Psoas muscle (tissue), 7 donors: ENCODE measurements at regions not wholly inside any gene's neighbourhood (a gene's known extent, or its start where the extent isn't known, plus 50 kb on each side); places are given as distances from the start of the nearest gene placed in this dataset.
A peak's percentile ranks its signal among the peaks of the same experiment; 100 is the strongest.

Experiments
- ATAC-seq, 4 donors: fragments of 200-7000 bp; cut with Tn5 transposase; one replicate each; pipeline ENCODE4 v1.9.1; 2020; ENCODE audit warnings: moderate library complexity in 3 of 4, mild to moderate bottlenecking in 2 of 4
- DNase-seq, 2 donors: peaks; one replicate each; pipeline ENCODE4 v3.0.0-alpha.2; 2020
- H3K27ac ChIP-seq: fragments of 200-600 bp; one replicate; pipeline ENCODE4 v1.8.0; 2022
- H3K27me3 ChIP-seq, 3 donors: fragments of 200-600 bp in 1 of 3; one replicate each; pipeline versions ENCODE4 v1.6.1 to v1.8.0; 2013 to 2022; ENCODE audit warnings: low read length in 2 of 3, mild to moderate bottlenecking in 2 of 3, moderate library complexity in 1 of 3; ENCODE audit not compliant: insufficient read depth in 3 of 3
- H3K36me3 ChIP-seq, 2 donors: fragments of 200-600 bp in 1 of 2; one replicate each; pipeline versions ENCODE4 v1.6.1 to v1.8.0; 2013 to 2022; ENCODE audit warnings: low read depth in 1 of 2, mild to moderate bottlenecking in 1 of 2, moderate library complexity in 1 of 2; ENCODE audit not compliant: insufficient read depth in 1 of 2
- H3K4me1 ChIP-seq: fragments of 200-600 bp; one replicate; pipeline ENCODE4 v1.8.0; 2022
- H3K4me3 ChIP-seq: fragments of 200-600 bp; one replicate; pipeline ENCODE4 v1.8.0; 2022; ENCODE audit warnings: mild to moderate bottlenecking
- H3K9me3 ChIP-seq: fragments of 200-600 bp; one replicate; pipeline ENCODE4 v1.8.0; 2022
- CTCF ChIP-seq: fragments of 200-600 bp; IDR thresholded peaks from one replicate; pipeline ENCODE4 v1.8.0; 2022; ENCODE audit warnings: antibody characterized with exemption
- WGBS, 3 donors: extraction: QIAGEN DNeasy Blood & Tissue Kit; methylation state at CpG; one replicate each; pipeline versions ENCODE4 v1.1.6 to v1.1.7; 2013; 5-methylcytosine and 5-hydroxymethylcytosine counted together
- intact Hi-C, 2 donors: fragments of 100-400 bp; cut with DNase I; formaldehyde crosslinking; loops; one replicate each; pipeline versions ENCODE4 v1.11.0 to v1.14.2; 2022
- donor health status: healthy with polysubstance abuse.
- donor health status: DM: no; HTN: no; CAD: no; lungs with moderate emphysema.
- donor health status: Bipolar disorder and iron deficiency.
- donor health status: healthy.
- donor health status: DM: yes; HTN: yes; CAD: no.
- donor health status: DM: no; HTN: no; CAD: no.
- donor health status: DM: yes; HTN: yes; CAD: no.

DNA sequence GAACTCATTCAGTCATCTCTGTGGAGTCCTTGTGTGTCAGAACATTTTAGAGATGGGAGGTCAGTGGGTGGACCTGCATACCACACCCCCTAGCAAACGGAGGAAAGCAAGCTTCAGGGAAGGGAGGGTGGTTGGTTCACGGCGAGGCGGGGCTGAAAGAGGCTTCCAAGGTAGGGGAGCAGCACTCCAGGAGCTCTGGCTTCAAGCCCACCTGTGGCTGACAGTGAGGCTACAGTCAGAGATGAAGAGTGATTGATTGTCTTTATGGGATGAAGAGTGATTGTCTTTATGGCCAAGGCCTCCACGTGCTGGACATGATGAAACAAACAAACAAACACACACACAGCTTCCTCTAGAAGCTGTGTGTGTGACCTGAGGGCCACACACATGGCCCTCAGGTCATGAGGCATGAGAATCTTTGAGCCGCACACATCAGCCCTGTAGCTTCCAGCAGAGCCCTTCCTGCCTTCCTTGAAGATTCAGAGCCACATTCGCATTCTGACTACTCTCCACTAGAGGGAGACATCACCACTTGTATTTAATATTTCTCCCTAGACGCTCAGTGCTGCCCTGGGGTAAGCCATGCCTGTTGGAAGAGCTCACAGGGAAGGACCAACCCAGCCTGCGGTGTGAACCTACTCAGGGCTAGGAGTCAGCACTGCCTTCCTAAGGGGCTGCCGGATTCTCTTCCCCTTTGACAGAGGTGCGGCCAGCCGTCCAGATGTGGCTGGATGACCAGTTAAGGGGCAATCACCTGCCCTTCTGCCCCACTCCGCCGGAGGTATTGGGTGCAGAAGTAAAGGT is 54.4 kb upstream of the KCNA1 start:
- WGBS, 3 donors = 46 to 52% (median 47%) methylated on average over 13 to 14 of the region's 14 CpGs
- peak; percentile 83 for TF ChIP-seq CTCF
- ATAC-seq = peak; percentile 81 to 82 (median 81)
- Histone ChIP-seq H3K36me3 (no peaks in the 10 kb centered on the region), H3K27ac (no peak overlapping the region), H3K4me3 (no peak overlapping the region), H3K9me3 (no peaks in the 10 kb centered on the region), H3K4me1 (peaks cover 10% of the 10 kb centered on the region), H3K27me3 (no peaks in the 10 kb centered on the region)
- intact Hi-C loops = loop anchor here in 1 of 2 donors (10.0 kb wide), 1 partner anchor 589 kb away; no protein-coding TSS in a partner anchor
- peak in 1 of 2 donors; percentile 23 for DNase-seq

GRCh38 chr12:4856596-4856995 is 53.1 kb upstream of the KCNA1 start:
- no peaks in the 10 kb centered on the region for H3K36me3 ChIP-seq
- no peak overlapping the region for H3K4me3 ChIP-seq
- no peak for ATAC-seq
- no peak for DNase-seq
- WGBS, 3 donors = 75 to 85% (median 80%) methylated on average over 5 of the region's 5 CpGs
- intact Hi-C loops = loop anchor here (1.0 to 10.0 kb wide), 4 partner anchors 146 to 588 kb away; no protein-coding TSS in a partner anchor
- no peak for TF ChIP-seq CTCF
- no peaks in the 10 kb centered on the region for H3K27me3 ChIP-seq
- no peaks in the 10 kb centered on the region for H3K9me3 ChIP-seq
- H3K27ac ChIP-seq = no peak overlapping the region
- peaks cover 10% of the 10 kb centered on the region for H3K4me1 ChIP-seq

DNA sequence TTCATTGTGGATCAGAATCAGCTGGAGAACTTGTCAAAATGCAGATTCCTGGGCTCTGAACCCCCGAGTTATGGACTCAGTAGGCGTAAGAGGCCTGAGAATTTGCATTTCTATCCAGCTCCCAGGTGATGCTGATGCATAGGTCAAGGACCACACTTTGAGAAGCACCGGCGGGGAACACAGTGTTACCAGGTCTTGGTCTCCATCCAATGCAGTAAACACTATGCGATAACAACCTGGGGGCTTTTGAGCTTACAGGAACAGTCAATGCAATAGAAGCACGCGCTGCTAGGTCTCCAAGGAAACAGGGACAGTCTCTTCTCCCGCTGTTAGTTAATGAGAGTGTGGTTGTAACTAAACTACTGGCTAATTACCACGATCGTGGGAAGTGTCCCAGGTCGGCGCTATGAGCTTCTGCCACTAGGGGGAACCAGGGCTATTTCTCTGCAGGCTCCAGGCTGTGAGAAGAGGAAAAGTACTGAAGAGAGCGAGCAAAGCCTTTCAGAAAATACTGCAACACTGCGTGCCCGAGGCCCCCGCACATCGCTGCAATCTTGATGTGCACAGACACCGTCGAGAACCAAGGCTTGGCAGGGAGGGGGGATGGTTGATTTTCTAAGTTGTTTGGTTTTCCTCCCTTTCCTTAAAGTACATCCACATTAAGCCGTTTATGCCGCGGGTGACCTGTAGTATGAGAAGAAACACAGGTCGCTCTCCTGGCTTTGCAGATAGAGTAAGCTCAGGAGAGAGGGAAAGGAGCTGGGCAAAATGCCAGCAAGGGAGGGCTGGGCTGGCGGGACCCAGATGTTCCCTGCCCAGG is 52.0 kb upstream of the KCNA1 start:
- intact Hi-C loops = loop anchor here (2.0 to 10.0 kb wide), 3 partner anchors 145 to 587 kb away; no protein-coding TSS in a partner anchor
- 4 to 9% (median 8%) methylated on average over 24 of the region's 24 CpGs for WGBS, 3 donors
- Histone ChIP-seq H3K9me3 (no peaks in the 10 kb centered on the region), H3K27ac (no peak overlapping the region), H3K4me3 (peak overlapping the region; percentile 17), H3K36me3 (no peaks in the 10 kb centered on the region), H3K27me3 (no peaks in the 10 kb centered on the region), H3K4me1 (peaks cover 10% of the 10 kb centered on the region)
- ATAC-seq (peak; percentile 78 to 90 (median 82)), DNase-seq (peak; percentile 68 to 74)
- TF ChIP-seq CTCF = peak; percentile 79

DNA sequence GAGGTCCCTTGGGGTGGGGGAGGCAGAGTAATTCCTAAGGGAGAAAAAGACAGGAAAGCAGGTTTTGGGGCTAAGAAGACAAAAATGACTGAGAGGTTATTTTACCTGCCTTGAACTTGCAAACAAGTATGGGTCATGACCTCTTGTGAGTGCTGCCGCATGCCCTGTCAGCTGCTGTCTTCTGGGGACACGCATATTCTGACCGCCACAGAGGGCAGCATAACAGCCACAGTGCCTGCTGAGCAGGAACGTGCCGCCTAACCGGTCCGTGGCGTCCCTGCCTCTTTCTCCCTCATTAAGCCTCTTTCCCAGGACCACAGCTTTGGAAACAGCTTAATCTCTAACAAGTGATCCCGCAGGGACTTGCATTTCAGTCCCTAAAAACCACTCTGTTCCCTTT is 51.3 kb upstream of the KCNA1 start:
- no peaks in the 10 kb centered on the region for H3K27me3 ChIP-seq
- 18 to 25% (median 24%) methylated on average over 9 of the region's 9 CpGs for WGBS, 3 donors
- ATAC-seq (peak in 3 of 4 donors; percentile 48 to 62 (median 60)), DNase-seq (no peak)
- H3K4me1 ChIP-seq = peaks cover 10% of the 10 kb centered on the region
- no peak for TF ChIP-seq CTCF
- intact Hi-C loops = loop anchor here in 1 of 2 donors (10.0 kb wide), 1 partner anchor 586 kb away; no protein-coding TSS in a partner anchor
- H3K27ac ChIP-seq = no peak overlapping the region
- no peaks in the 10 kb centered on the region for H3K9me3 ChIP-seq
- no peaks in the 10 kb centered on the region for H3K36me3 ChIP-seq
- H3K4me3 ChIP-seq = no peak overlapping the region
